HG02852 (cell line): ENCODE measurements at regions not wholly inside any gene's neighbourhood (a gene's known extent, or its start where the extent isn't known, plus 50 kb on each side); places are given as distances from the start of the nearest gene placed in this dataset.
"Not testable (repeated sequence)": the region's sequence is repeated elsewhere in the genome, so short reads cannot be mapped to it uniquely, and the experiment has no call there.

ENCODE experiments used
- ATAC-seq: cut with Tn5 transposase; IDR thresholded peaks from one replicate; pipeline ENCODE4 v1.9.1; 2021; ENCODE audit warnings: mild to moderate bottlenecking, moderate library complexity; ENCODE audit not compliant: unreplicated experiment

- ATAC-seq = no peak
These were observed 149.8 kb upstream of the ATXN1 start for GRCh38 chr6:16911088-16911487.

- ATAC-seq = no peak
These were observed 148.5 kb upstream of the ATXN1 start for GRCh38 chr6:16909658-16910360.

GRCh38 chr6:16907991-16908390 lies 146.7 kb upstream of the ATXN1 start:
- ATAC-seq = no peak

GRCh38 chr6:16904957-16905356 lies 143.7 kb upstream of the ATXN1 start:
- no peak for ATAC-seq

- ATAC-seq = no peak
These were observed 142.2 kb upstream of the ATXN1 start for GRCh38 chr6:16903470-16903869.

- no peak for ATAC-seq
These were observed 141.2 kb upstream of the ATXN1 start for GRCh38 chr6:16902502-16902901.

GRCh38 chr6:16901782-16902181 lies 140.5 kb upstream of the ATXN1 start:
- ATAC-seq = no peak

GRCh38 chr6:16901306-16901705 lies 140.0 kb upstream of the ATXN1 start:
- no peak for ATAC-seq

- no peak for ATAC-seq
These were observed 137.6 kb upstream of the ATXN1 start for GRCh38 chr6:16898640-16899396.

- ATAC-seq = no peak
These were observed 136.4 kb upstream of the ATXN1 start for GRCh38 chr6:16897669-16898068.

- ATAC-seq = no peak
These were observed 133.0 kb upstream of the ATXN1 start for GRCh38 chr6:16894301-16894700.

GRCh38 chr6:16891110-16891509 lies 129.8 kb upstream of the ATXN1 start:
- ATAC-seq = not testable (repeated sequence)

GRCh38 chr6:16885411-16886160 lies 124.3 kb upstream of the ATXN1 start:
- no peak for ATAC-seq

- no peak for ATAC-seq
These were observed 123.3 kb upstream of the ATXN1 start for GRCh38 chr6:16884526-16884925.

GRCh38 chr6:16883414-16883813 lies 122.2 kb upstream of the ATXN1 start:
- no peak for ATAC-seq

- no peak for ATAC-seq
These were observed 121.0 kb upstream of the ATXN1 start for GRCh38 chr6:16882230-16882629.

- ATAC-seq = not testable (repeated sequence)
These were observed 115.6 kb upstream of the ATXN1 start for GRCh38 chr6:16876852-16877251.

- ATAC-seq = no peak
These were observed 114.9 kb upstream of the ATXN1 start for GRCh38 chr6:16876201-16876600.

- ATAC-seq = no peak
These were observed 112.4 kb upstream of the ATXN1 start for GRCh38 chr6:16873698-16874097.

- no peak for ATAC-seq
These were observed 111.4 kb upstream of the ATXN1 start for GRCh38 chr6:16872543-16873235.

GRCh38 chr6:16871047-16871446 lies 109.8 kb upstream of the ATXN1 start:
- ATAC-seq = no peak
